Small intestine (tissue), 7 donors: ENCODE measurements at regions not wholly inside any gene's neighbourhood (a gene's known extent, or its start where the extent isn't known, plus 50 kb on each side); places are given as distances from the start of the nearest gene placed in this dataset.

ENCODE experiments used
- DNase-seq, 2 donors: peaks; one replicate each; pipeline versions ENCODE4 v3.0.0 to v3.0.0-alpha.2; 2013
- FAIRE-seq: peaks from 2 replicates; lab custom pipeline; 2012; peaks lifted over from hg19 to GRCh38; lab: Jason Lieb, UNC
- H3K27ac ChIP-seq, 3 donors: one replicate each; pipeline ENCODE4 v1.5.1; 2013; ENCODE audit warnings: low read length in 2 of 3, mild to moderate bottlenecking in 2 of 3, control low read depth in 1 of 3, inconsistent platforms in 1 of 3, low read depth in 1 of 3, moderate library complexity in 1 of 3
- H3K27me3 ChIP-seq, 3 donors: one replicate each; pipeline ENCODE4 v1.6.1; 2013; ENCODE audit warnings: low read length in 3 of 3, inconsistent platforms in 1 of 3; ENCODE audit not compliant: control insufficient read depth in 3 of 3, insufficient read depth in 3 of 3
- H3K36me3 ChIP-seq, 3 donors: one replicate each; pipeline ENCODE4 v1.6.1; 2013; ENCODE audit warnings: low read length in 3 of 3, inconsistent platforms in 1 of 3, low read depth in 1 of 3, mild to moderate bottlenecking in 1 of 3, moderate library complexity in 1 of 3; ENCODE audit not compliant: control insufficient read depth in 3 of 3, insufficient read depth in 2 of 3
- H3K4me1 ChIP-seq, 3 donors: one replicate each; pipeline ENCODE4 v1.6.1; 2013; ENCODE audit warnings: low read length in 2 of 3, inconsistent platforms in 1 of 3, low read depth in 1 of 3, mild to moderate bottlenecking in 1 of 3, moderate library complexity in 1 of 3; ENCODE audit not compliant: control insufficient read depth in 3 of 3, insufficient read depth in 2 of 3
- H3K4me3 ChIP-seq, 3 donors: one replicate each; pipeline ENCODE4 v1.5.1; 2013; ENCODE audit warnings: low read length in 3 of 3, control low read depth in 1 of 3, inconsistent platforms in 1 of 3, low read depth in 1 of 3, mild to moderate bottlenecking in 1 of 3, moderate library complexity in 1 of 3
- H3K9me3 ChIP-seq, 2 donors: one replicate each; pipeline ENCODE4 v1.6.1; 2013; ENCODE audit warnings: low read depth in 1 of 2, low read length in 1 of 2; ENCODE audit not compliant: control insufficient read depth in 2 of 2, insufficient read depth in 1 of 2
- WGBS, 3 donors: extraction: QIAGEN DNeasy Blood & Tissue Kit; methylation state at CpG; one replicate each; pipeline ENCODE4 v1.1.7; 2013; 5-methylcytosine and 5-hydroxymethylcytosine counted together
- donor health status: healthy with polysubstance abuse.
- donor health status: control.
- donor health status: control.
- donor health status: Bipolar disorder and iron deficiency.
- donor health status: healthy.

DNA sequence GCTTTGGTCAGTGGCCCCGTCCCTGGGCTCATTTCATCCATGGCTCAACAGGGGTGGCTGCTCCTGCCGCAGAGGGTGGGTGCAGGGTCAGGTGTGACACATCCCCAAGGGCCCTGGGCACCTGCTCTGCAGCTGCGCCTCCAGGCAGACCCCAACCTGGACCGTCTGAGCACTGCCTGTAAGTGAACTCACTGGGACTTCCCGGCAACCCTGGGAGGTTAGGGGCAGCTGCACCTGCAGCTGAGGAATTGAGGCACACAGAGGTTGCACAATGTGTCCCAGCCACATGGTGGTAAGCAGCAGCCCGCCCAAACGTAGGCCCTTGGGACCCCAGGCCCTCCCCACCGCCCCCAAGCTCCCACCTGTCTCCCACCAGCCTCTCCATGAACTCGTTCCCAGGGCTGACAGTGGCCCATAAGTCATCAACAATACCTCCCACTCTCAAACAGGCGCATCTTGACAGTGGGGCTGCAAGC is 55.1 kb downstream of the PLXNA1 start:
- no peak for FAIRE-seq
- no peak for DNase-seq
- no peak overlapping the region for H3K4me3 ChIP-seq
- peaks cover 0 to 29% (median 0%) of the 10 kb centered on the region in 3 donors for H3K36me3 ChIP-seq
- peaks cover 0 to 5% (median 2%) of the 10 kb centered on the region in 3 donors for H3K4me1 ChIP-seq
- WGBS, 3 donors: 64 to 74% (median 71%) methylated on average over 10 of the region's 10 CpGs
- no peaks in the 10 kb centered on the region for H3K9me3 ChIP-seq
- H3K27ac ChIP-seq: no peak overlapping the region
- no peaks in the 10 kb centered on the region for H3K27me3 ChIP-seq

DNA sequence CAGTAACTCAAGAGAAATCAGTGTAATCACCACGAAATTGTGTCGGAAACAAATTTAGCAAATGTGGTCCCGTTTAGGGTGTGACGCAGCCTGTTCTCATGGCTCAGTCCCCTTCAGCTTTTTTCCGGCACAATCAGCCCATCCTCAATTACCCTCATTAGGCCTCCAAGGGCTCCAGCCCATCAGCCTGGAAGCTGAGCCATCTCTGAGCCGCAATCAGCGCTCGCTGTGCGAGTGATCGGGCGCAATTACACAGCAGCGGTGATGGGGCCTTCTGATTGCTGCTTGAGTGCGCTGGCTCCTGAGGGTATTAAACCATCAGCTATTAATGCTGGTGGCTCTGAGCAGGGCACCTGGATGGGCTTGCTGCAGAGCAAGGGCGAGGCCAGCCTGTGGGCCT is 55.6 kb downstream of the PLXNA1 start:
- 90 to 91% (median 90%) methylated on average over 14 of the region's 14 CpGs for WGBS, 3 donors
- Histone ChIP-seq H3K27ac (no peak overlapping the region), H3K4me1 (peaks cover 0 to 5% (median 2%) of the 10 kb centered on the region in 3 donors), H3K4me3 (no peak overlapping the region), H3K36me3 (peaks cover 0 to 24% (median 0%) of the 10 kb centered on the region in 3 donors), H3K27me3 (no peaks in the 10 kb centered on the region), H3K9me3 (no peaks in the 10 kb centered on the region)
- FAIRE-seq (no peak), DNase-seq (no peak)

DNA sequence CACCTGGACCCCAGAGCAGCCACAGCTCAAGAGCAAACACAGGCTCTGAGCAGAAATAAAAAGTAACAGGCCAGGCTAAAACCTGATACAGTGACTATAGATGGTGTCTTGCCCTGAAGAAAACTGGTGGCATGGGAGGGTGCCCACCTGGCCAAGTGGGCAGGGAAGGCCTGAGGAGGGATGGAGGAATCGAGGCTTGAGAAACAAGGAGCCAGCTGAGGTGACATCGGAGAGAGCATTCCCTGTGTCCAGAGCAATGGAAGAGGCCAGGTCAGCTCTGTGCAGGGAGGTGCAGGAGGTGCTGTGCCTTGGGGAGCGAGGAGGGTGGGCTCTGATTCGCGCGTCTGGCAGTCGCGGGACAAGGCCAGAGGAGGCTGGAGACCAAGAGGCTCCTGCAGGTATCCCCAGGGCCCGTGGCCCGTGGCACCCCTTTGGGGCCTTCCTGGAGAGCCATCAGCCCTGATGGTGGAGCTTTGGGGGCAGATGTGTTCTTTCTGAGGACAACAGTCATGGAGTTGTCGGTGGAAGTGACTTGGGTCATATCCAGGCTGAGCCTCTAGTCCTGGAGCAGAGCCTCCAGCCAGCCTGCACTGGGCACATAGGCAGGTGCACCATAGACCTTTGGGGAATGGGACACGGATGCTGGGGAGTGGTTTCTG is 56.1 kb downstream of the PLXNA1 start:
- H3K27me3 ChIP-seq: no peaks in the 10 kb centered on the region
- FAIRE-seq (no peak), DNase-seq (no peak)
- WGBS, 3 donors: 85 to 87% (median 85%) methylated on average over 12 of the region's 12 CpGs
- H3K36me3 ChIP-seq: peaks cover 0 to 18% (median 0%) of the 10 kb centered on the region in 3 donors
- no peak overlapping the region for H3K27ac ChIP-seq
- H3K9me3 ChIP-seq: no peaks in the 10 kb centered on the region
- no peak overlapping the region for H3K4me3 ChIP-seq
- peaks cover 0 to 5% (median 2%) of the 10 kb centered on the region in 3 donors for H3K4me1 ChIP-seq

DNA sequence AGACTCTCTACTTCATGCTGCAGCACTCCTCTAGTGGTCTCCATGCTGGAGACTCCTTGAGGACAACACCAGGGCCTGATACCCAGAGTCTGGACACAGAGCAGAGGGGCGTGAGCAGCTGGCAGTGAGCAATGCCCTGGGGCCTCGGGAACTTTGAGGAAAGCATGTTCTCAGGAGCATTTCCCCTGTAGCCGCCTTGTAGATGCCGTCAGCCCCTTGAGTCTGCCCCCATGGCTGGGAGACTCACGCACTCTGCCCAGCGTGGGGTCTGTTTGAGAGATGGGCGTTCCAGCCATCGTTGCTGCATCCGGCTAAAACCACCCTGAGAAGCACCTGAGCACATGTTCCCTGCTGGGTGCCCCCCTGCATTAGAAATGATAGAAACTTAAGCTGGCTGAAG is 56.8 kb downstream of the PLXNA1 start:
- FAIRE-seq: no peak

DNA sequence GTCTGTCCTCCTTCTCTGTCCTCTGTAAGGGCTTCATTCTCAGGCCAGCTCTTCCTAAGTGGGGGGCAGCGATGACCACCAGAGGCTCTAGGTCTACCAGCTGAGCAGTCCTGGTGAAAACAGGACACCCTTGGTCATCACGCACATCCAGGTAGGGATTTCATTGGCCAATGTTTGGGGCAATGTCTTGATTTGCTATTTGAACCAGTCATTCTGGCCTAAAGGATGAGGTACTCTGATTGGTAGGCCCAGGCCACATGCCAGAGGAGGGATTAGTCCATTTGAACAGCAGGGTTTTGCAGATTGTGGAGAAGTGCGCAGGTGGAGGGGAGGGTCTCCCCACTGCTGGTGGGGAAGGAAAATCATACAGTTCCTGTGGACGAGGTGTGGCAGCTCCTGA is 57.3 kb downstream of the PLXNA1 start:
- WGBS, 3 donors: 76 to 81% (median 76%) methylated on average over 4 of the region's 4 CpGs
- Histone ChIP-seq H3K27me3 (no peaks in the 10 kb centered on the region), H3K9me3 (no peaks in the 10 kb centered on the region), H3K27ac (no peak overlapping the region), H3K4me1 (peaks cover 0 to 4% (median 2%) of the 10 kb centered on the region in 3 donors), H3K36me3 (peaks cover 0 to 7% (median 0%) of the 10 kb centered on the region in 3 donors), H3K4me3 (no peak overlapping the region)
- no peak for FAIRE-seq
- DNase-seq: no peak

More for the DNA sequence above, 56.8 kb downstream of the PLXNA1 start:
- WGBS, 3 donors: 87 to 94% (median 89%) methylated on average over 9 of the region's 9 CpGs
- peaks cover 0 to 12% (median 0%) of the 10 kb centered on the region in 3 donors for H3K36me3 ChIP-seq
- H3K9me3 ChIP-seq: no peaks in the 10 kb centered on the region
- H3K4me1 ChIP-seq: peaks cover 0 to 5% (median 2%) of the 10 kb centered on the region in 3 donors
- H3K27me3 ChIP-seq: no peaks in the 10 kb centered on the region
- H3K4me3 ChIP-seq: no peak overlapping the region
- no peak for DNase-seq
- H3K27ac ChIP-seq: no peak overlapping the region

DNA sequence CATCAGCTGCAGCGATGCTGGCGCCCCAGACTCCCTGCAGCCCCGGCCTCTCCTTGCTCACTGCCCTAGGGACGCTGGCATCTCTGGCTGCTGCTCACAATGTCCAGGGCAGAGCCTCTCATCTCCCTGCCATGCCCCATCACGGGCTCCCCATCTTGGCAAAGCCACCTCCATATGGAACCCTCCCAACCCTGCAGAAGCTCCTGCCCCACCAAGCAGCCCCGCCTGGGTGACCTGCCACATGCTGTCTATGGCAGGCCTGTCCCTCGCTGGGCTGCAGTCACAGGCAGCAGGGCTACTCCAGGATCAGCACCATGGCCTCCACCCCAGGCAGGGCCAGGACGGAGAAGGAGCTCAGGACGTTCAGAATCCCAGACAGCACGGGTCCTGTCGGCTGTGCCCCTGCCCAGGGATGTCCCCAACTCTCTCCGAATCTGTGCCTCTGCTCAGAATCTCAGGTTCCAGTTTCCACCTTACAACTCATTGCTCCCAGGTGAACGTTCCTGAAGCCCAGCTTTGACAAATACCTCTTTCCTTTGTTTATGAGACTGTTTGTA is 58.4 kb downstream of the PLXNA1 start:
- H3K4me1 ChIP-seq: peaks cover 0 to 2% (median 0%) of the 10 kb centered on the region in 3 donors
- H3K9me3 ChIP-seq: no peaks in the 10 kb centered on the region
- DNase-seq (no peak), FAIRE-seq (no peak)
- no peaks in the 10 kb centered on the region for H3K27me3 ChIP-seq
- H3K27ac ChIP-seq: no peak overlapping the region
- 71 to 82% (median 81%) methylated on average over 12 to 13 of the region's 13 CpGs for WGBS, 3 donors
- no peak overlapping the region for H3K4me3 ChIP-seq
- no peaks in the 10 kb centered on the region for H3K36me3 ChIP-seq

DNA sequence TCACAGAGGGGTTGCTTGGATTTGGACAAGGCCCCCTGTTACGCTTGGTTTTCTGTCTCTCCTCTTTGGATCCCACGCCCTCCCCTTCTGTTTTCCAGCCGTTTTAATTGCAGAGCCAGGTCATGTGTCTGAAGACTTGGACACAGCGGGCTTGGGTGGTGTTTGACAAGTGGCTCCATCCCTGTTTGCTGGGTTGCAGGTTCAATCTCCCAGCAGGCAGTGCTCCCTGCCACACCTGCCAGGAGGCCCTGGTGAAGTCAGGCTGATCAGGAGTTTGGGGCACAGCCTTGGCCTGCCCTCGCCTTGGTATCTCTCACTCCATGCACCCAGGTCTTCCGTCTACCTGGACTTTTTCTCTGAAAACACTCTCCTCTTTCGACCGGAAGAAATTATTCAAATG is 59.0 kb downstream of the PLXNA1 start:
- Histone ChIP-seq H3K4me1 (peaks cover 0 to 2% (median 0%) of the 10 kb centered on the region in 3 donors), H3K36me3 (no peaks in the 10 kb centered on the region), H3K4me3 (no peak overlapping the region), H3K9me3 (no peaks in the 10 kb centered on the region), H3K27ac (no peak overlapping the region), H3K27me3 (no peaks in the 10 kb centered on the region)
- FAIRE-seq (no peak), DNase-seq (no peak)
- WGBS, 3 donors: 72 to 79% (median 75%) methylated on average over 8 of the region's 8 CpGs

DNA sequence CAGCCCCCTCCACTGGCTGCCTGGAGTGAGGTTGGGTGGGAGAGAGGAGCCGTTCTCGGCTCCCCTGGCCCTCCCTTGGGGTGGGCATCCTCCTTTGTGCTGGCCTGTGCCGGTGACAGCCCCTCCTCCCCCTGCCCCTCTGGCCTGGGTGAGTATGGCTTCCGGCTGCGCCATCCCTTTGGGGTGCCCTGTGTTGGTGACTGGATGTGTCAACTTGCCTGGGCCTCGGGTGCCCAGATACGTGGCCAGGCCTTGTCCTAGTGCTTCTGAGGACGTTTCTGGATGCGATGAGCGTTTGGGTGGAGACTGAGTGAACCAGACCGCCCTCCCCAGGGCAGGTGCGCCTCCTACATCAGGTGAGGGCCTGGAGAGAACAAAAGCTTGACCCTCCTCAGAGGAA is 59.7 kb downstream of the PLXNA1 start:
- DNase-seq (no peak), FAIRE-seq (no peak)
- H3K27ac ChIP-seq: no peak overlapping the region

More for the DNA sequence above, 59.7 kb downstream of the PLXNA1 start:
- 87 to 89% (median 87%) methylated on average over 11 to 12 of the region's 12 CpGs for WGBS, 3 donors
- H3K4me3 ChIP-seq: no peak overlapping the region
- no peaks in the 10 kb centered on the region for H3K4me1 ChIP-seq
- no peaks in the 10 kb centered on the region for H3K36me3 ChIP-seq
- H3K9me3 ChIP-seq: no peaks in the 10 kb centered on the region
- H3K27me3 ChIP-seq: no peaks in the 10 kb centered on the region
